HL-60 (cell line): ENCODE measurements at regions not wholly inside any gene's neighbourhood (a gene's known extent, or its start where the extent isn't known, plus 50 kb on each side); places are given as distances from the start of the nearest gene placed in this dataset.

ENCODE experiments used
- POLR2AphosphoS5 ChIP-seq: IDR thresholded peaks from 2 replicates; pipeline ENCODE4 v1.6.1; 2012; ENCODE audit warnings: low read depth
- SPI1 ChIP-seq: IDR thresholded peaks from 2 replicates; pipeline ENCODE4 v1.6.1; 2012; ENCODE audit warnings: low read depth, mild to moderate bottlenecking, borderline replicate concordance
- TF ChIP-seq, protein P1 (sequence below): IDR thresholded peaks from 2 replicates; pipeline ENCODE4 v1.6.1; 2012; ENCODE audit warnings: low read depth; ENCODE audit not compliant: insufficient replicate concordance
- TF ChIP-seq, protein P2 (sequence below): IDR thresholded peaks from one replicate; pipeline ENCODE4 v1.5.1; 2011; ENCODE audit warnings: low read length, control low read depth, inconsistent platforms; ENCODE audit not compliant: insufficient read depth

DNA sequence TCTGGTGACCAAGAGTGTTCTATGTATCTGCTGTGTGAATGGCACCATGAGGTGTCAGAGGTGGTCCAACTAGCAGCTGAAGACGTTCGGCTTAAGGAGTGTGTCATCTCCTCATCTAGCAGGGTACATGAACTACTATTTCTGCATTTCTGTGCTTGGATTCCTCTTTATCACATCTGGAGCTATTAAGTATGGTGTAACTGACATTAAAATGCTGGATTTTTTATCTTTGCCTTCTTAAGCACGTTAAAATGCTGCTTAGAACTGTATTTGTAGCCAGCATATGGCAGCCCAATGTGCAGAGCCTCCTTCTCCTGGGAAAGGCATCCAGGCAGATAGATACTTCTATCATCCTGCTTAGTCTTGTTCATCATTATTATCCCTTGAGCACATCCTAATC, 409.3 kb upstream of the MMADHC start:
- TF ChIP-seq, protein P1, sequence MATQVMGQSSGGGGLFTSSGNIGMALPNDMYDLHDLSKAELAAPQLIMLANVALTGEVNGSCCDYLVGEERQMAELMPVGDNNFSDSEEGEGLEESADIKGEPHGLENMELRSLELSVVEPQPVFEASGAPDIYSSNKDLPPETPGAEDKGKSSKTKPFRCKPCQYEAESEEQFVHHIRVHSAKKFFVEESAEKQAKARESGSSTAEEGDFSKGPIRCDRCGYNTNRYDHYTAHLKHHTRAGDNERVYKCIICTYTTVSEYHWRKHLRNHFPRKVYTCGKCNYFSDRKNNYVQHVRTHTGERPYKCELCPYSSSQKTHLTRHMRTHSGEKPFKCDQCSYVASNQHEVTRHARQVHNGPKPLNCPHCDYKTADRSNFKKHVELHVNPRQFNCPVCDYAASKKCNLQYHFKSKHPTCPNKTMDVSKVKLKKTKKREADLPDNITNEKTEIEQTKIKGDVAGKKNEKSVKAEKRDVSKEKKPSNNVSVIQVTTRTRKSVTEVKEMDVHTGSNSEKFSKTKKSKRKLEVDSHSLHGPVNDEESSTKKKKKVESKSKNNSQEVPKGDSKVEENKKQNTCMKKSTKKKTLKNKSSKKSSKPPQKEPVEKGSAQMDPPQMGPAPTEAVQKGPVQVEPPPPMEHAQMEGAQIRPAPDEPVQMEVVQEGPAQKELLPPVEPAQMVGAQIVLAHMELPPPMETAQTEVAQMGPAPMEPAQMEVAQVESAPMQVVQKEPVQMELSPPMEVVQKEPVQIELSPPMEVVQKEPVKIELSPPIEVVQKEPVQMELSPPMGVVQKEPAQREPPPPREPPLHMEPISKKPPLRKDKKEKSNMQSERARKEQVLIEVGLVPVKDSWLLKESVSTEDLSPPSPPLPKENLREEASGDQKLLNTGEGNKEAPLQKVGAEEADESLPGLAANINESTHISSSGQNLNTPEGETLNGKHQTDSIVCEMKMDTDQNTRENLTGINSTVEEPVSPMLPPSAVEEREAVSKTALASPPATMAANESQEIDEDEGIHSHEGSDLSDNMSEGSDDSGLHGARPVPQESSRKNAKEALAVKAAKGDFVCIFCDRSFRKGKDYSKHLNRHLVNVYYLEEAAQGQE = no peak
- TF ChIP-seq, protein P2, sequence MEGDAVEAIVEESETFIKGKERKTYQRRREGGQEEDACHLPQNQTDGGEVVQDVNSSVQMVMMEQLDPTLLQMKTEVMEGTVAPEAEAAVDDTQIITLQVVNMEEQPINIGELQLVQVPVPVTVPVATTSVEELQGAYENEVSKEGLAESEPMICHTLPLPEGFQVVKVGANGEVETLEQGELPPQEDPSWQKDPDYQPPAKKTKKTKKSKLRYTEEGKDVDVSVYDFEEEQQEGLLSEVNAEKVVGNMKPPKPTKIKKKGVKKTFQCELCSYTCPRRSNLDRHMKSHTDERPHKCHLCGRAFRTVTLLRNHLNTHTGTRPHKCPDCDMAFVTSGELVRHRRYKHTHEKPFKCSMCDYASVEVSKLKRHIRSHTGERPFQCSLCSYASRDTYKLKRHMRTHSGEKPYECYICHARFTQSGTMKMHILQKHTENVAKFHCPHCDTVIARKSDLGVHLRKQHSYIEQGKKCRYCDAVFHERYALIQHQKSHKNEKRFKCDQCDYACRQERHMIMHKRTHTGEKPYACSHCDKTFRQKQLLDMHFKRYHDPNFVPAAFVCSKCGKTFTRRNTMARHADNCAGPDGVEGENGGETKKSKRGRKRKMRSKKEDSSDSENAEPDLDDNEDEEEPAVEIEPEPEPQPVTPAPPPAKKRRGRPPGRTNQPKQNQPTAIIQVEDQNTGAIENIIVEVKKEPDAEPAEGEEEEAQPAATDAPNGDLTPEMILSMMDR = no peak
- TF ChIP-seq POLR2AphosphoS5 = no peak
- no peak for TF ChIP-seq SPI1
